Nephron (organoid): ENCODE measurements at regions not wholly inside any gene's neighbourhood (a gene's known extent, or its start where the extent isn't known, plus 50 kb on each side); places are given as distances from the start of the nearest gene placed in this dataset.

ENCODE experiments used
- H3K27ac Mint-ChIP-seq, 3 experiments: 2 replicates each; pipeline ENCODE4 v1.8.0; 2020; ENCODE audit warnings: mixed read lengths in 3 of 3, mild to moderate bottlenecking in 2 of 3, moderate library complexity in 1 of 3
- H3K27me3 Mint-ChIP-seq: 2 replicates; pipeline ENCODE4 v1.8.0; 2021; ENCODE audit warnings: low read depth, mild to moderate bottlenecking, moderate library complexity, mixed read lengths
- H3K36me3 Mint-ChIP-seq: 2 replicates; pipeline ENCODE4 v1.8.0; 2020; ENCODE audit warnings: low read depth, mixed read lengths
- H3K4me1 Mint-ChIP-seq: 2 replicates; pipeline ENCODE4 v1.8.0; 2020; ENCODE audit warnings: mixed read lengths
- H3K4me3 Mint-ChIP-seq, 3 experiments: 2 replicates each; pipeline ENCODE4 v1.8.0; 2020; ENCODE audit warnings: mild to moderate bottlenecking in 3 of 3, mixed read lengths in 3 of 3, moderate library complexity in 2 of 3
- H3K9me3 Mint-ChIP-seq: 2 replicates; pipeline ENCODE4 v1.8.0; 2020; ENCODE audit warnings: mixed read lengths
- TF ChIP-seq, protein P1 (sequence below), 3 experiments: fragments of 200-600 bp; sonication (generic); IDR thresholded peaks; one replicate each; pipeline ENCODE4 v1.5.0; 2021; ENCODE audit warnings: antibody characterized with exemption in 3 of 3; ENCODE audit not compliant: unreplicated experiment in 3 of 3

- Mint-ChIP-seq H3K27ac (peak overlapping the region; percentile 72 to 89 (median 75)), H3K27me3 (peaks cover 4% of the 10 kb centered on the region), H3K4me3 (no peak overlapping the region), H3K36me3 (no peaks in the 10 kb centered on the region), H3K9me3 (no peaks in the 10 kb centered on the region), H3K4me1 (peaks cover 37% of the 10 kb centered on the region)
- TF ChIP-seq, protein P1, sequence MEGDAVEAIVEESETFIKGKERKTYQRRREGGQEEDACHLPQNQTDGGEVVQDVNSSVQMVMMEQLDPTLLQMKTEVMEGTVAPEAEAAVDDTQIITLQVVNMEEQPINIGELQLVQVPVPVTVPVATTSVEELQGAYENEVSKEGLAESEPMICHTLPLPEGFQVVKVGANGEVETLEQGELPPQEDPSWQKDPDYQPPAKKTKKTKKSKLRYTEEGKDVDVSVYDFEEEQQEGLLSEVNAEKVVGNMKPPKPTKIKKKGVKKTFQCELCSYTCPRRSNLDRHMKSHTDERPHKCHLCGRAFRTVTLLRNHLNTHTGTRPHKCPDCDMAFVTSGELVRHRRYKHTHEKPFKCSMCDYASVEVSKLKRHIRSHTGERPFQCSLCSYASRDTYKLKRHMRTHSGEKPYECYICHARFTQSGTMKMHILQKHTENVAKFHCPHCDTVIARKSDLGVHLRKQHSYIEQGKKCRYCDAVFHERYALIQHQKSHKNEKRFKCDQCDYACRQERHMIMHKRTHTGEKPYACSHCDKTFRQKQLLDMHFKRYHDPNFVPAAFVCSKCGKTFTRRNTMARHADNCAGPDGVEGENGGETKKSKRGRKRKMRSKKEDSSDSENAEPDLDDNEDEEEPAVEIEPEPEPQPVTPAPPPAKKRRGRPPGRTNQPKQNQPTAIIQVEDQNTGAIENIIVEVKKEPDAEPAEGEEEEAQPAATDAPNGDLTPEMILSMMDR (IDR thresholded peaks at IDR 0.05; ENCODE audit: unreplicated experiment in 3 of 3): no peak
Observed at GRCh38 chr13:23506071-23506806, 64.0 kb upstream of the TNFRSF19 start.

GRCh38 chr13:23506807-23507291 is 63.4 kb upstream of the TNFRSF19 start:
- Mint-ChIP-seq H3K27ac (peak overlapping the region; percentile 72 to 89 (median 75)), H3K4me3 (no peak overlapping the region), H3K4me1 (peaks cover 38% of the 10 kb centered on the region), H3K36me3 (no peaks in the 10 kb centered on the region), H3K27me3 (peaks cover 4% of the 10 kb centered on the region), H3K9me3 (no peaks in the 10 kb centered on the region)
- TF ChIP-seq, protein P1 (IDR thresholded peaks at IDR 0.05; ENCODE audit: unreplicated experiment in 3 of 3): no peak

DNA sequence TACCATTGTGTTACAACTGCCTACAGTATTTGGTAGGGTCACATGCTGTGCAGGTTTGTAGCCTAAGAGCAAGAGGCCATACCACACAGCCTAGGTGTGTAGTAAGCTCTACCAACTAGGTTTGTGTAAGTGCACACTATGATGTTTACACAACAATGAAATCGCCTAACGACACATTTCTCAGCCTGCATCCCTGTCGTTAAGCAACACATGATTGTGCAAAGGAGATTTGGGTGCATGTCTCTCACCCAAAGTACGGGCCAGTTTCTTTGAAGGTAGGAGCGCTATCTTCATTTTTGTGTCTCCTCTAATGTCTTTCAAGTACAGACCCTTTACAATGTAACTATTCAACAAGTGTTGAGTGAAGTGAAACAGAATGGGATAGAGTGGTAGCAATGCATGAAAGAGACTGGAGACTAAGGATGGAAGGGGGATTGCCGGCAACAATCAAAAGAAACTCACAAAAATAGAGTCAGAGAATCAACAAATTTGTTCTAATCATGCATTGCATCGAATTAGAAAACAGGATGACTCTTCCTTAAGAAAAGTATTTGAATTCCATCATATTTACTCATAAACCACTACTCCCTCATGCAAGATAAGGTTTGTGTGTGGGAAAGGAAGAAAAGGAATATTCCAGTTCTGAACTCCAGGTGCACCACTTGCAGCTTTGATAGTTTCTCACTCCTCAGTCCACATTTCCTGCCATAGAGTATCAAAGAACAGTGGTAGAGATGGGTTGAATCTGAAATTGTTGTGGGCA is 60.2 kb upstream of the TNFRSF19 start:
- H3K27ac Mint-ChIP-seq: peak overlapping the region in 1 of 3 experiments; percentile 2
- no peaks in the 10 kb centered on the region for H3K9me3 Mint-ChIP-seq
- TF ChIP-seq, protein P1 (IDR thresholded peaks at IDR 0.05; ENCODE audit: unreplicated experiment in 3 of 3): no peak
- H3K36me3 Mint-ChIP-seq: no peaks in the 10 kb centered on the region
- H3K27me3 Mint-ChIP-seq: peaks cover 3% of the 10 kb centered on the region
- H3K4me3 Mint-ChIP-seq: no peak overlapping the region
- H3K4me1 Mint-ChIP-seq: peaks cover 53% of the 10 kb centered on the region

DNA sequence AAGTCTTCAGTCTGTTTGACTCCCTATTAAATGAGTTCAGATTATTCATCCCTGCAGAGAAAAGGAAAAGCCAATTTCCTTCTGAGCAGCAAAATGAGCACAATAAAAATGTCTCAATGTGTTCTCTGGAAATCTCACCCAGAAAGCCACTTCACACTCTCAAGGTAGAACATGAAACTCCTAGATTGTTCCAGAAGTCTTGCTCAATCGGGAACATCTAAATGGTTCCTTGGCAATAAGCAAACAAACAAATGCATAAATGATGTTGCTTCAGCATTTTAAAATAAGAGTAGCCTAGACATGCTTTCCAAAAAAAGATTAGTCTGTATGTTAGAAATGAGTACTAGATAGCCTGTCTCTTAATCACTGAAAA is 59.7 kb upstream of the TNFRSF19 start:
- TF ChIP-seq, protein P1 (IDR thresholded peaks at IDR 0.05; ENCODE audit: unreplicated experiment in 3 of 3): no peak
- Mint-ChIP-seq H3K9me3 (no peaks in the 10 kb centered on the region), H3K36me3 (no peaks in the 10 kb centered on the region), H3K4me3 (no peak overlapping the region), H3K27me3 (peaks cover 5% of the 10 kb centered on the region), H3K4me1 (peaks cover 53% of the 10 kb centered on the region), H3K27ac (peak overlapping the region in 1 of 3 experiments; percentile 36)

GRCh38 chr13:23510979-23511735 is 59.1 kb upstream of the TNFRSF19 start:
- Mint-ChIP-seq H3K27ac (peak overlapping the region in 1 of 3 experiments; percentile 36), H3K36me3 (no peaks in the 10 kb centered on the region), H3K4me1 (peaks cover 50% of the 10 kb centered on the region), H3K9me3 (no peaks in the 10 kb centered on the region), H3K4me3 (no peak overlapping the region), H3K27me3 (peaks cover 5% of the 10 kb centered on the region)
- TF ChIP-seq, protein P1 (IDR thresholded peaks at IDR 0.05; ENCODE audit: unreplicated experiment in 3 of 3): peak; percentile 33 to 49 (median 36)
